Esophagus squamous epithelium (tissue), 4 donors: ENCODE measurements at regions not wholly inside any gene's neighbourhood (a gene's known extent, or its start where the extent isn't known, plus 50 kb on each side); places are given as distances from the start of the nearest gene placed in this dataset.

Experiments
- POLR2A ChIP-seq, 4 donors: fragments of 450-650 bp; IDR thresholded peaks; one replicate each; pipeline ENCODE4 v1.6.1; 2017; ENCODE audit warnings: antibody characterized with exemption in 4 of 4, mild to moderate bottlenecking in 4 of 4, moderate library complexity in 3 of 4
- TF ChIP-seq, protein P1 (sequence below), 6 experiments: fragments of 450-650 bp in 4 of 6; fragments of 200-600 bp in 2 of 6; sonication (generic) in 2 of 6; IDR thresholded peaks; one replicate each; pipeline ENCODE4 v1.5.1; 2016 to 2019; ENCODE audit warnings: antibody characterized with exemption in 6 of 6, mild to moderate bottlenecking in 4 of 6, moderate library complexity in 4 of 6

DNA sequence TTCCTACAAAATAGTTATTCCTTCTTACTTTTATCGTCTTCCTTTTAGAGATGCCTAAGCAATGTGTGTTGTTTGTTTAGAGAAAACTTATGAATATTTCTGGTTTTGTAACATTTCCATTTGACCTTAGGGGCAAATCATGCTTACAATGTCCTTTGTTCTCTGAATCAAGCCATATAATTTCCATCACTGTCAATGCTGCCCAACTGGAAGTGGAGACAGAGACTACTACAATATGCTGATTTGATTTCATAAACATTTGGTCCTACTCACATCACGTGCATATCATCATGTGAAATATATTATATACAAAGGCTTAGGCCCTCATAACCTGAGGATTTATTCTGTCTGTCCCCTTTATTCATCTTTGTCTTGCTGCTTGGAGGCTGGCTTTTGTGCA, 183.2 kb upstream of the CD180 start:
- TF ChIP-seq, protein P1, sequence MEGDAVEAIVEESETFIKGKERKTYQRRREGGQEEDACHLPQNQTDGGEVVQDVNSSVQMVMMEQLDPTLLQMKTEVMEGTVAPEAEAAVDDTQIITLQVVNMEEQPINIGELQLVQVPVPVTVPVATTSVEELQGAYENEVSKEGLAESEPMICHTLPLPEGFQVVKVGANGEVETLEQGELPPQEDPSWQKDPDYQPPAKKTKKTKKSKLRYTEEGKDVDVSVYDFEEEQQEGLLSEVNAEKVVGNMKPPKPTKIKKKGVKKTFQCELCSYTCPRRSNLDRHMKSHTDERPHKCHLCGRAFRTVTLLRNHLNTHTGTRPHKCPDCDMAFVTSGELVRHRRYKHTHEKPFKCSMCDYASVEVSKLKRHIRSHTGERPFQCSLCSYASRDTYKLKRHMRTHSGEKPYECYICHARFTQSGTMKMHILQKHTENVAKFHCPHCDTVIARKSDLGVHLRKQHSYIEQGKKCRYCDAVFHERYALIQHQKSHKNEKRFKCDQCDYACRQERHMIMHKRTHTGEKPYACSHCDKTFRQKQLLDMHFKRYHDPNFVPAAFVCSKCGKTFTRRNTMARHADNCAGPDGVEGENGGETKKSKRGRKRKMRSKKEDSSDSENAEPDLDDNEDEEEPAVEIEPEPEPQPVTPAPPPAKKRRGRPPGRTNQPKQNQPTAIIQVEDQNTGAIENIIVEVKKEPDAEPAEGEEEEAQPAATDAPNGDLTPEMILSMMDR (IDR thresholded peaks at IDR 0.05): no peak
- TF ChIP-seq POLR2A (IDR thresholded peaks at IDR 0.05): no peak
